SK-N-SH (cell line): ENCODE measurements at regions not wholly inside any gene's neighbourhood (a gene's known extent, or its start where the extent isn't known, plus 50 kb on each side); places are given as distances from the start of the nearest gene placed in this dataset.

ENCODE experiments used
- CTCF ChIA-PET: fragments of 300-600, 350-600 bp; formaldehyde crosslinking; extraction: SDS; loops from one replicate; lab custom pipeline; 2021; lab: Yijun Ruan, JAX
- POLR2A ChIA-PET: fragments of 350-600 bp; sonication (Branson Sonifier 250); formaldehyde crosslinking; extraction: SDS; loops from one replicate; lab custom pipeline; 2020; ENCODE audit warnings: antibody characterized with exemption, inconsistent platforms; lab: Yijun Ruan, JAX
- DNase-seq: peaks from one replicate; pipeline ENCODE4 v3.0.0; 2012
- H2AFZ ChIP-seq: fragments of 200-600 bp; sonication (generic); 2 replicates; pipeline ENCODE4 v1.8.1; 2016; ENCODE audit warnings: antibody characterized with exemption, mild to moderate bottlenecking, low read depth
- H3F3A ChIP-seq: fragments of 200-600 bp; sonication (generic); replicated peaks from 2 replicates; pipeline ENCODE3; 2016; ENCODE audit warnings: antibody characterized with exemption, mild to moderate bottlenecking; ENCODE audit not compliant: insufficient read depth
- H3K27ac ChIP-seq, 2 experiments: fragments of 200-500 bp in 1 of 2; fragments of 200-600 bp in 1 of 2; sonication (Bioruptor generic) in 1 of 2; sonication (generic), shearing (Covaris generic) in 1 of 2; 2 replicates each; pipeline versions ENCODE4 v1.5.1 to v1.6.1; 2014 to 2016; ENCODE audit warnings: low read depth in 2 of 2, inconsistent platforms in 1 of 2, low read length in 1 of 2, mild to moderate bottlenecking in 1 of 2, mixed read lengths in 1 of 2
- H3K27me3 ChIP-seq: fragments of 200-600 bp; sonication (generic), shearing (Covaris generic); 2 replicates; pipeline ENCODE4 v1.6.1; 2016; ENCODE audit warnings: mixed run types; ENCODE audit not compliant: insufficient read depth
- H3K36me3 ChIP-seq, 2 experiments: fragments of 200-500 bp in 1 of 2; fragments of 200-600 bp in 1 of 2; sonication (Bioruptor generic) in 1 of 2; sonication (generic) in 1 of 2; replicated peaks in 1 of 2; 2 replicates each; pipeline versions ENCODE3 to v1.5.1; 2014 to 2016; ENCODE audit warnings: low read length in 1 of 2, mild to moderate bottlenecking in 1 of 2; ENCODE audit not compliant: insufficient read depth in 2 of 2, control insufficient read depth in 1 of 2
- H3K4me1 ChIP-seq, 2 experiments: fragments of 200-500 bp in 1 of 2; fragments of 200-600 bp in 1 of 2; sonication (Bioruptor generic) in 1 of 2; sonication (generic), shearing (Covaris generic) in 1 of 2; 2 replicates each; pipeline versions ENCODE4 v1.5.1 to v1.6.1; 2014 to 2016; ENCODE audit warnings: low read depth in 1 of 2, low read length in 1 of 2, mixed run types in 1 of 2; ENCODE audit not compliant: insufficient read depth in 2 of 2, control insufficient read depth in 1 of 2
- H3K4me2 ChIP-seq: fragments of 200-600 bp; sonication (generic), shearing (Covaris generic); 2 replicates; pipeline ENCODE4 v1.6.1; 2017; ENCODE audit warnings: mixed run types
- H3K4me3 ChIP-seq, 2 experiments: fragments of 200-500 bp in 1 of 2; fragments of 200-600 bp in 1 of 2; sonication (Bioruptor generic) in 1 of 2; sonication (generic), shearing (Covaris generic) in 1 of 2; 2 replicates each; pipeline versions ENCODE4 v1.5.1 to v1.8.1; 2014 to 2016; ENCODE audit warnings: low read depth in 2 of 2, inconsistent platforms in 1 of 2, low read length in 1 of 2, mild to moderate bottlenecking in 1 of 2, mixed read lengths in 1 of 2, moderate library complexity in 1 of 2
- H3K79me2 ChIP-seq: fragments of 200-600 bp; sonication (generic); 2 replicates; pipeline ENCODE4 v1.8.1; 2017; ENCODE audit warnings: mild to moderate bottlenecking; ENCODE audit not compliant: insufficient read depth
- H3K9ac ChIP-seq: fragments of 200-600 bp; sonication (generic); 2 replicates; pipeline ENCODE4 v1.6.1; 2017; ENCODE audit warnings: mixed run types
- H3K9me2 ChIP-seq: fragments of 200-600 bp; sonication (generic); 2 replicates; pipeline ENCODE4 v1.6.1; 2017; ENCODE audit warnings: mixed run types
- H3K9me3 ChIP-seq: fragments of 200-600 bp; sonication (generic); 2 replicates; pipeline ENCODE4 v1.6.1; 2017; ENCODE audit warnings: mixed run types, mild to moderate bottlenecking, moderate library complexity
- H4K20me1 ChIP-seq: fragments of 200-600 bp; sonication (generic); 2 replicates; pipeline ENCODE4 v1.6.1; 2017; ENCODE audit warnings: mild to moderate bottlenecking, mixed run types; ENCODE audit not compliant: insufficient read depth
- EZH2phosphoT487 ChIP-seq: fragments of 200-600 bp; sonication (generic); IDR thresholded peaks from 2 replicates; pipeline ENCODE4 v1.6.1; 2017; ENCODE audit warnings: low read depth, mixed run types, mild to moderate bottlenecking, antibody characterized with exemption, moderate library complexity, borderline replicate concordance
- FOSL2 ChIP-seq: IDR thresholded peaks from 2 replicates; pipeline ENCODE4 v1.4.0; 2012; ENCODE audit warnings: low read depth, mild to moderate bottlenecking, moderate library complexity, borderline replicate concordance
- GABPA ChIP-seq: IDR thresholded peaks from 2 replicates; pipeline ENCODE4 v1.4.0; 2012; ENCODE audit warnings: low read depth, mild to moderate bottlenecking
- GATA2 ChIP-seq: sonication (generic); formaldehyde crosslinking; IDR thresholded peaks from 2 replicates; pipeline ENCODE4 v1.5.0; 2020; ENCODE audit warnings: mild to moderate bottlenecking, missing genetic modification reagents
- NFIC ChIP-seq: IDR thresholded peaks from 2 replicates; pipeline ENCODE4 v1.4.0; 2012; ENCODE audit warnings: borderline replicate concordance
- RAD21 ChIP-seq: IDR thresholded peaks from 2 replicates; pipeline ENCODE4 v1.6.1; 2012; ENCODE audit warnings: mild to moderate bottlenecking, low read length
- RFX5 ChIP-seq: IDR thresholded peaks from 2 replicates; pipeline ENCODE4 v1.6.1; 2012; ENCODE audit warnings: mild to moderate bottlenecking, improper control_type of control experiment, low read length
- RXRA ChIP-seq: IDR thresholded peaks from 2 replicates; pipeline ENCODE4 v1.4.0; 2012; ENCODE audit warnings: low read depth, mild to moderate bottlenecking, borderline replicate concordance
- SMC3 ChIP-seq: IDR thresholded peaks from 2 replicates; pipeline ENCODE4 v1.6.1; 2012; ENCODE audit warnings: low read depth, low read length, improper control_type of control experiment
- TCF12 ChIP-seq: IDR thresholded peaks from 2 replicates; pipeline ENCODE4 v1.4.0; 2012
- TEAD4 ChIP-seq: IDR thresholded peaks from 2 replicates; pipeline ENCODE4 v1.4.0; 2012; ENCODE audit warnings: mild to moderate bottlenecking, borderline replicate concordance; ENCODE audit not compliant: insufficient read depth
- WGBS: methylation state at CpG from one replicate; pipeline ENCODE4 v1.1.6; 2017; ENCODE audit warnings: low lambda C conversion rate; 5-methylcytosine and 5-hydroxymethylcytosine counted together
- TF ChIP-seq, protein P1 (sequence below): IDR thresholded peaks from 2 replicates; pipeline ENCODE4 v1.4.0; 2012; ENCODE audit warnings: low read depth
- TF ChIP-seq, protein P2 (sequence below): fragments of 200-600 bp; sonication (generic); IDR thresholded peaks from 2 replicates; pipeline ENCODE4 v1.6.1; 2017; ENCODE audit warnings: antibody characterized with exemption, mild to moderate bottlenecking, moderate library complexity
- TF ChIP-seq, protein P3 (sequence below): IDR thresholded peaks from 2 replicates; pipeline ENCODE4 v1.6.1; 2012; ENCODE audit warnings: mild to moderate bottlenecking, low read depth, low read length, moderate library complexity

DNA sequence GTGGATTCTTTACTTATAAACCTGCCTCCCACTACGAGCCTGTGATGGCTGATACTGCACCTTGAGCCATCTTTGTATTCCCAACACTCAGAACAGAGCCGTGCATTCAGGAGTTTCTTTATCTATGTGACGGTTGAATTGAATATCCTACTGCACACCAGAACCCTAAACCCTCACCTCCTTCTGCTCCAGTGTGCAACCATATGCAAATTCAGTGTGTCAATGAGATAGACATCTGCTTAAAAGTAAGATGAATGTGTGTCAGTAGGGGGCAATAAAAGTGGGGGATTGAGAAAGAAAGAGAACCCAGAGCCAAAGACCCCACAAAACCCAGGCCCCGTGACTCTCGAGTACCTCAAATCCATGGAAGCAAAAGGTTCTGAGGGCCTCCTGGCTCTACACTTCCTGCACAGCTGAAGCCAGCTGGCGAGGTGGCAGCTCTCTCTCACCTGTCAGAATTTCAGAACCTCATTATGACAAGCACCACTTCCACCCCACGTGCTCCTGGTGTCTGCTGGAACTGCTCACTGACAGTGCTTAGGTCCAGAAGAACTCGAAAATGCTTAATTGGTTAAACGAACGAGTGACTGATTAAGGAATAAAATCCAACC lies 143.3 kb upstream of the GPR26 start:
- no peaks in the 10 kb centered on the region for H3K27me3 ChIP-seq
- H3K9ac ChIP-seq, result no peak overlapping the region
- no peak for DNase-seq
- H3F3A ChIP-seq, result no peaks in the 10 kb centered on the region
- POLR2A ChIA-PET, result no interaction called here
- H3K36me3 ChIP-seq, result no peaks in the 10 kb centered on the region
- no peaks in the 10 kb centered on the region for H3K79me2 ChIP-seq
- 22% methylated on average over 10 of the region's 10 CpGs for WGBS
- H3K4me1 ChIP-seq, result no peaks in the 10 kb centered on the region
- no peak overlapping the region for H2AFZ ChIP-seq
- H3K4me3 ChIP-seq, result no peak overlapping the region
- H3K9me2 ChIP-seq, result no peaks in the 10 kb centered on the region
- H4K20me1 ChIP-seq, result no peaks in the 10 kb centered on the region
- CTCF ChIA-PET, result no interaction called here
- H3K27ac ChIP-seq, result no peak overlapping the region
- H3K9me3 ChIP-seq, result no peaks in the 10 kb centered on the region
- H3K4me2 ChIP-seq, result no peak overlapping the region
- TF ChIP-seq RAD21 (no peak), NFIC (no peak), GATA2 (CRISPR knock-in tag) (no peak), GABPA (no peak), TEAD4 (no peak), RFX5 (no peak), RXRA (no peak), SMC3 (no peak), FOSL2 (no peak), EZH2phosphoT487 (no peak), TCF12 (no peak)
- TF ChIP-seq, protein P1, sequence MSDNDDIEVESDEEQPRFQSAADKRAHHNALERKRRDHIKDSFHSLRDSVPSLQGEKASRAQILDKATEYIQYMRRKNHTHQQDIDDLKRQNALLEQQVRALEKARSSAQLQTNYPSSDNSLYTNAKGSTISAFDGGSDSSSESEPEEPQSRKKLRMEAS, result no peak
- TF ChIP-seq, protein P2, sequence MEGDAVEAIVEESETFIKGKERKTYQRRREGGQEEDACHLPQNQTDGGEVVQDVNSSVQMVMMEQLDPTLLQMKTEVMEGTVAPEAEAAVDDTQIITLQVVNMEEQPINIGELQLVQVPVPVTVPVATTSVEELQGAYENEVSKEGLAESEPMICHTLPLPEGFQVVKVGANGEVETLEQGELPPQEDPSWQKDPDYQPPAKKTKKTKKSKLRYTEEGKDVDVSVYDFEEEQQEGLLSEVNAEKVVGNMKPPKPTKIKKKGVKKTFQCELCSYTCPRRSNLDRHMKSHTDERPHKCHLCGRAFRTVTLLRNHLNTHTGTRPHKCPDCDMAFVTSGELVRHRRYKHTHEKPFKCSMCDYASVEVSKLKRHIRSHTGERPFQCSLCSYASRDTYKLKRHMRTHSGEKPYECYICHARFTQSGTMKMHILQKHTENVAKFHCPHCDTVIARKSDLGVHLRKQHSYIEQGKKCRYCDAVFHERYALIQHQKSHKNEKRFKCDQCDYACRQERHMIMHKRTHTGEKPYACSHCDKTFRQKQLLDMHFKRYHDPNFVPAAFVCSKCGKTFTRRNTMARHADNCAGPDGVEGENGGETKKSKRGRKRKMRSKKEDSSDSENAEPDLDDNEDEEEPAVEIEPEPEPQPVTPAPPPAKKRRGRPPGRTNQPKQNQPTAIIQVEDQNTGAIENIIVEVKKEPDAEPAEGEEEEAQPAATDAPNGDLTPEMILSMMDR, result no peak
- TF ChIP-seq, protein P3, sequence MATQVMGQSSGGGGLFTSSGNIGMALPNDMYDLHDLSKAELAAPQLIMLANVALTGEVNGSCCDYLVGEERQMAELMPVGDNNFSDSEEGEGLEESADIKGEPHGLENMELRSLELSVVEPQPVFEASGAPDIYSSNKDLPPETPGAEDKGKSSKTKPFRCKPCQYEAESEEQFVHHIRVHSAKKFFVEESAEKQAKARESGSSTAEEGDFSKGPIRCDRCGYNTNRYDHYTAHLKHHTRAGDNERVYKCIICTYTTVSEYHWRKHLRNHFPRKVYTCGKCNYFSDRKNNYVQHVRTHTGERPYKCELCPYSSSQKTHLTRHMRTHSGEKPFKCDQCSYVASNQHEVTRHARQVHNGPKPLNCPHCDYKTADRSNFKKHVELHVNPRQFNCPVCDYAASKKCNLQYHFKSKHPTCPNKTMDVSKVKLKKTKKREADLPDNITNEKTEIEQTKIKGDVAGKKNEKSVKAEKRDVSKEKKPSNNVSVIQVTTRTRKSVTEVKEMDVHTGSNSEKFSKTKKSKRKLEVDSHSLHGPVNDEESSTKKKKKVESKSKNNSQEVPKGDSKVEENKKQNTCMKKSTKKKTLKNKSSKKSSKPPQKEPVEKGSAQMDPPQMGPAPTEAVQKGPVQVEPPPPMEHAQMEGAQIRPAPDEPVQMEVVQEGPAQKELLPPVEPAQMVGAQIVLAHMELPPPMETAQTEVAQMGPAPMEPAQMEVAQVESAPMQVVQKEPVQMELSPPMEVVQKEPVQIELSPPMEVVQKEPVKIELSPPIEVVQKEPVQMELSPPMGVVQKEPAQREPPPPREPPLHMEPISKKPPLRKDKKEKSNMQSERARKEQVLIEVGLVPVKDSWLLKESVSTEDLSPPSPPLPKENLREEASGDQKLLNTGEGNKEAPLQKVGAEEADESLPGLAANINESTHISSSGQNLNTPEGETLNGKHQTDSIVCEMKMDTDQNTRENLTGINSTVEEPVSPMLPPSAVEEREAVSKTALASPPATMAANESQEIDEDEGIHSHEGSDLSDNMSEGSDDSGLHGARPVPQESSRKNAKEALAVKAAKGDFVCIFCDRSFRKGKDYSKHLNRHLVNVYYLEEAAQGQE, result no peak
